Stomach smooth muscle (tissue), 2 donors: ENCODE measurements at regions not wholly inside any gene's neighbourhood (a gene's known extent, or its start where the extent isn't known, plus 50 kb on each side); places are given as distances from the start of the nearest gene placed in this dataset.
"Not testable (repeated sequence)": the region's sequence is repeated elsewhere in the genome, so short reads cannot be mapped to it uniquely, and the experiment has no call there.

Experiments
- H3K27ac ChIP-seq: one replicate; pipeline ENCODE4 v1.7.0; 2013; ENCODE audit warnings: mild to moderate bottlenecking, low read length, inconsistent platforms
- H3K27me3 ChIP-seq, 2 donors: one replicate each; pipeline ENCODE4 v1.7.0; 2013; ENCODE audit warnings: low read length in 2 of 2; ENCODE audit not compliant: insufficient read depth in 2 of 2, control insufficient read depth in 1 of 2
- H3K36me3 ChIP-seq, 2 donors: one replicate each; pipeline ENCODE4 v1.7.0; 2013; ENCODE audit warnings: low read length in 2 of 2; ENCODE audit not compliant: control insufficient read depth in 2 of 2, insufficient read depth in 2 of 2
- H3K4me1 ChIP-seq: one replicate; pipeline ENCODE4 v1.7.0; 2013; ENCODE audit warnings: low read length; ENCODE audit not compliant: control insufficient read depth, insufficient read depth
- H3K4me3 ChIP-seq, 2 donors: one replicate each; pipeline ENCODE4 v1.7.0; 2013; ENCODE audit warnings: low read length in 2 of 2
- H3K9ac ChIP-seq, 2 donors: one replicate each; pipeline ENCODE4 v1.7.0; 2013; ENCODE audit warnings: low read length in 2 of 2, mild to moderate bottlenecking in 1 of 2
- H3K9me3 ChIP-seq, 2 donors: one replicate each; pipeline ENCODE4 v1.7.0; 2013; ENCODE audit warnings: low read length in 2 of 2; ENCODE audit not compliant: control insufficient read depth in 2 of 2
- donor health status: healthy.
- donor health status: Pancreatic carcinoma.

DNA sequence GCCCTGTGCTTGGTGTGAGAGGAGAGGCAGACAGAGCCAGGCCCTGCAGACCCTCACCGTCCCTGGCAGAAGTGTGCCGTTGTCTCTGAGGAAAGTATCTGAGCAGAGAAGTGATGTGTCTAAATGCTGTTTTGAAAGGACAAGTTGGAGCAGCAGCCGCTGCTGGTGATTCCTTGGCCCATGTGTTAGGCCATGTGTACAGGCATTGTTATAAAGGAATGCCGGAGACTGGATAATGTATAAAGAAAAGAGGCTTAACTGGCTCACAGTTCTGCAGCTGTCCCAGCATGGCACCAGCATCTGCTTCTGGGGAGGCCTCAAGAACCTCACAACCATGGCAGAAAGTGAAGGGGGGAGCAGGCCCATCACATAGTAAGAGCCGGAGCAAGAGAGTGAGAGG lies 334.6 kb upstream of the ATP10A start:
- Histone ChIP-seq H3K9ac (no peak overlapping the region), H3K27ac (no peak overlapping the region), H3K4me3 (no peak overlapping the region), H3K9me3 (no peaks in the 10 kb centered on the region), H3K36me3 (no peaks in the 10 kb centered on the region), H3K27me3 (no peaks in the 10 kb centered on the region), H3K4me1 (no peaks in the 10 kb centered on the region)

DNA sequence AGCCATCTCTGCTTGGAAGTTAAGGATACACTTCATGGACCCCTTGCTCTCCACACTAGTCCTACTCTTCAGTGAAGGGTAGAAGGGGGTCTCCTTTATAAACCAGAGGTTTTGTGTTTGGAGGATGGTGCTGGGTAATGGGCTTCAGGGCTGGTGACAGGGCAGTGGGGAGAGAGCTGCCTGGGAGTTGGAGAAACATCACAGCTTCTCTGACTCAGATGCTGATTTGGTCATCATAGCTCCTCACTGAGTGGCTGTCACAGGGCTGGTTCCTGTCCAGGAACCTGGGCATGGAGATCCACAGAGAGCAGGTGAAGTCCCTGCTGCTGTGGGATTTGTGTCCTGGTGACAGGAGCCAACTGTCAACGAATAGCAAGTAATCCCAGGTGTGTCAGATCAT lies 333.9 kb upstream of the ATP10A start:
- no peak overlapping the region for H3K27ac ChIP-seq
- no peak overlapping the region for H3K4me3 ChIP-seq
- no peaks in the 10 kb centered on the region for H3K27me3 ChIP-seq
- no peak overlapping the region for H3K9ac ChIP-seq
- no peaks in the 10 kb centered on the region for H3K36me3 ChIP-seq
- no peaks in the 10 kb centered on the region for H3K9me3 ChIP-seq
- H3K4me1 ChIP-seq = no peaks in the 10 kb centered on the region

DNA sequence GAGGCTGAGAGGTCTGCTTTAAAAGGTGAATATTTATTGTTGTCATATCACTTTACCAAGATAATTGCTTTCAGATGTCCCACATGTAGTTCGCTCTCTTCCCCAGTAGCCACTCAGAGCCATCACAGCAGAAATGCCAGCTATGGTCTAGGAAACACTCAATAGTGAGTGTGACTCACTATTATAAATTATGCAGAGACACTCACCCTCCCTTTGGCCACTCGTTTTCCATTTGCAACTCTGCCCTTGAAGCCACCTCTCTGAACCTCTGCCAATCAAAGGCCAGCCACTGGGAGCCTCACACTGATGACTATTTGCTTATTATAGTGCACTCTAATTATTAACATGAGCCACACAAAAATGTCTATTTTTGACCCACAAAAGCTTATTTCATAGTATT lies 328.1 kb upstream of the ATP10A start:
- no peaks in the 10 kb centered on the region for H3K4me1 ChIP-seq
- no peak overlapping the region for H3K27ac ChIP-seq
- no peak overlapping the region for H3K4me3 ChIP-seq
- no peak overlapping the region for H3K9ac ChIP-seq
- H3K9me3 ChIP-seq = no peaks in the 10 kb centered on the region
- no peaks in the 10 kb centered on the region for H3K27me3 ChIP-seq
- no peaks in the 10 kb centered on the region for H3K36me3 ChIP-seq

DNA sequence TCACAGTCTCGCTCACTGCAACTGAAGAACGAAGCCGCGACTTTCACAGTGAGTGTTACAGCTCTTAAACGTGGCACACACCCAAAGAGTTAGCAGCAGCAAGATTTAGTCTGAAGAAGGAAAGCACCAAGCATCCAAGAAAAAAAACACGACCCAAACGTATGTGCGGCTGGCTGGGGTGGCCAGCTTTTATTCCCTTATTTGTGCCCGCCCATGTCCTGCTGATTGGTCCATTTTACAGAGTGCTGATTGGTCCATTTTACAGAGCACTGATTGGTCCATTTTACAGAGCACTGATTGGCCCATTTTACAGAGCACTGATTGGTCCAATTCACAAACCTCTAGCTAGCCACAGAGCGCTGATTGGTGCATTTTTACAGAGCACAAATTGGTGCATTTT lies 323.0 kb upstream of the ATP10A start:
- H3K27ac ChIP-seq, H3K36me3 ChIP-seq, H3K4me1 ChIP-seq, H3K4me3 ChIP-seq, H3K9ac ChIP-seq, H3K9me3 ChIP-seq, H3K27me3 ChIP-seq: not testable (repeated sequence)

DNA sequence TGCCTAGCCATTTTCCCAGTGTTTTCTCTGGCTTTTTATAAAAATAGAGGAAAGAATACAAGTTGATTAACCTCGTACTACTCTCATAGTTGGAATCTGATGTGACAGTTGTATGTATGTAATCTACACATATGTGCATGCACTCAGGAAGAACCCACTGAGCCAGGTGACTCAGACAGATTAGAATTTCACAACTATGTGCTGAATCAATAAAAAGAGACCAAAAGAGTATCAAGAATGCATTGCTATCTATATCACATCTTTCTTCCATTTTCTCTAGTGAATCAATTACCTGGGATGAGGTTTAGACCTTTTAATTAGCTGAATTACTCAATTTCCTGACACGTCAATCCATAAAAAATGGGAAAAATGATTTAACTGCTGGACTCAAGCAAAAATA lies 319.3 kb upstream of the ATP10A start:
- no peaks in the 10 kb centered on the region for H3K36me3 ChIP-seq
- H3K9ac ChIP-seq = no peak overlapping the region
- H3K27ac ChIP-seq = no peak overlapping the region
- no peak overlapping the region for H3K4me3 ChIP-seq
- H3K4me1 ChIP-seq = no peaks in the 10 kb centered on the region
- no peaks in the 10 kb centered on the region for H3K27me3 ChIP-seq
- H3K9me3 ChIP-seq = peaks cover 0 to 2% of the 10 kb centered on the region in 2 donors

DNA sequence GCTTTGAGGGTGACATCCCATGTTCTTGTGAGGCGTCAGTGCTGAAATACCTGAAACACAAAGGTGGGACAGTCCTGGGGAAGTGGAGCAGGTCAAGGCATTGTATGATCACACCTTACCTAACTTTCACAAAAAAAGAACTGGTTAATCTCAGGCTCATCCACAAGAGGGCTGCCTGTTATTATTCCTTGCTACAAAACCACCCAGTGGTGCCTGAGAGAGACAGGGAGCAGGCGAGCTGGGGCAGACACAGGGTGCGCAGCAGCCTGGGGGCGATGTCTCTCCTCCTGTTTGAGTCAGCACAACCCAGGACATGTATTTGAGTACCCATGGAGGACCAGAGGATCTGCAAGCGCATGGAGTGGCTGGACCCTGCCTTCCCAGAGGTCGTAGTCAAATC lies 316.8 kb upstream of the ATP10A start:
- H3K9ac ChIP-seq = no peak overlapping the region
- no peaks in the 10 kb centered on the region for H3K9me3 ChIP-seq
- H3K27ac ChIP-seq = no peak overlapping the region
- H3K4me3 ChIP-seq = no peak overlapping the region
- H3K36me3 ChIP-seq = no peaks in the 10 kb centered on the region
- no peaks in the 10 kb centered on the region for H3K4me1 ChIP-seq
- H3K27me3 ChIP-seq = no peaks in the 10 kb centered on the region

DNA sequence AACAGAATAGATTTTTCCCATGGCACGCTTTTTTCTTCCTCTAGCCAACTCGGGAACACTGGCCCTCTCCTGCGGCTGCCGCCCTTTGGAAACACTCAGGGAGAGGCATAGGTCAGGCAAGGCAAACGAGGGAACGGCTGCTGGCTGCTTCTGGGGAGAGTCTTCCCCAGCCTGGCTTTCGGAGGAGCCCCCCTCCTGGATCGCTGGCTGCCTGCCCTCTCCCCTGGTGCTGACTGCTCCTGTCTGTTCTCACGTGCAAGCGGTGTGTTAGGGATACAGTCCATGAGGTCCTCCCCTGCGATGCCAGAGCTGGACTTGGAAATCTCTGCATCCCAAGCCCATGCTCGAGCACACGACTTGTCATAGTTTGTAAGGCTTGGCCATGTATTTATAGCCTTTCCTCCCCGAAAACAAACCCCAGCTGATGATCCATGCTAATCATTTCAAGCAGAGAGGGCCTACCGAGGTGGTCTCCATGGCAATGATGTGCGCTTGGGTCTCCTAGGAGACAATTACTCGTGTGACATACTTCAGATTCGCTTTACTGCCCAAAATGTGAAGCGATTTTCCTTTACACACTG lies 315.6 kb upstream of the ATP10A start:
- H3K9ac ChIP-seq = no peak overlapping the region
- H3K4me3 ChIP-seq = no peak overlapping the region
- no peaks in the 10 kb centered on the region for H3K27me3 ChIP-seq
- no peaks in the 10 kb centered on the region for H3K4me1 ChIP-seq
- H3K27ac ChIP-seq = no peak overlapping the region
- no peaks in the 10 kb centered on the region for H3K36me3 ChIP-seq
- no peaks in the 10 kb centered on the region for H3K9me3 ChIP-seq

DNA sequence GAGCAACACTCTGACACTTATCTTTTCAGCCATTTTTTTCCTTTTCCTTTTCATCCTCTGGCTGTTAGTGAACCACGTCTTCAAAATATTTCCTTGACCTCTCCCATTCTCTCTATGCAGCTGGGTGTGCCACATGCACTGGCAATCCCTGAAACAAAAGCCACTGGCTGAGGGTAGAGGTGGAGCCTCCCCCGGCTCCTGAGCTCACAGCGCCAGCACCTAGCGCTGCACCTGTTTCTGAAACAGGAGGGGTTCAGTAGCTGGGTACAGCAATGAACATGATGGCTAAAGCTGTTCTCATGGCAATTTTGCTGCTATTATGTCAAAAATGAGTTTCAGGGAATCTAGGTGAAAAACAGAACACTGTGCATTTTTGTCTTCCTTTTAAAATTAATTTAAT lies 314.7 kb upstream of the ATP10A start:
- Histone ChIP-seq H3K36me3 (no peaks in the 10 kb centered on the region), H3K9ac (no peak overlapping the region), H3K4me3 (no peak overlapping the region), H3K4me1 (no peaks in the 10 kb centered on the region), H3K27me3 (no peaks in the 10 kb centered on the region), H3K27ac (no peak overlapping the region), H3K9me3 (no peaks in the 10 kb centered on the region)

DNA sequence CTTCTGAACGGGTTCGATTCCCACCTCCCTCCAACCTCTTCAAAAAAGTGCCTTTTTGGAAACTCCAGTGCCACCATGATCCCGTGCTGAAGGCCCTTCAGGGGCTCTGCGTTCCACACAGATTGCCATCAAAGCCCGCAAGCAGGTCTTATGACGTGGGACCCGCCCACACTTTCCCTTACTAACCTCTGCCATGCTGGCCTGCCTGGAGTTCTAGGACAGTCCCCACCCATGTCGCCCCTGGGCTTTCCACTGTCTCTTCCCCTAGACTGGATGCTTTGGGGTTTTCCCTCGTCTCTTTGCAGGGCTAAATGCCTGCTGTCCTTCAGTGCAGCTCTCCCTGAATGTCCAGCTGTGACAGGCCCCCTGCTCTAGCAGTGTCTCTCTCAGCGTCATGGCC lies 313.7 kb upstream of the ATP10A start:
- Histone ChIP-seq H3K27ac (no peak overlapping the region), H3K27me3 (no peaks in the 10 kb centered on the region), H3K9me3 (no peaks in the 10 kb centered on the region), H3K9ac (no peak overlapping the region), H3K4me3 (no peak overlapping the region), H3K36me3 (no peaks in the 10 kb centered on the region), H3K4me1 (no peaks in the 10 kb centered on the region)

DNA sequence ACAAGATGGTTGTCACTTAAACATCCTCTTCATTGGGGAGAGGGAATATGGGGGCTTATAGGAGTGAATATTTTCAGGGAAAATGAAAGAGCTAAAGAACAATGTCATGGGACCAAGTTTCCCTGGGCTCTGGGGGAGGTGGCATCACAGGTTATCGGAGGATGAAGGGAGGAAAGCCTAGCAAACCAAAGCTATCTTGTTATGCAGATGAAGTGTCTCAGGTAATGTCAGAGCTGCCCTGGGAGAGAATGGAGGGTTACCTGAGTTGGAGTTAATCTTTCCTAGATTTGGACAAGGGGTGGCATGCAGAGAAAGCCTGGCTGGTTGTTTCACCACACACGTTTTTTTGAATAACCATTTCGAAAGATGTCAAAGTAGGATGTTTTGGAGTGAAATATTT lies 308.1 kb upstream of the ATP10A start:
- no peak overlapping the region for H3K27ac ChIP-seq
- H3K4me3 ChIP-seq = no peak overlapping the region
- H3K4me1 ChIP-seq = no peaks in the 10 kb centered on the region
- no peaks in the 10 kb centered on the region for H3K36me3 ChIP-seq
- H3K9me3 ChIP-seq = no peaks in the 10 kb centered on the region
- no peaks in the 10 kb centered on the region for H3K27me3 ChIP-seq
- H3K9ac ChIP-seq = no peak overlapping the region

DNA sequence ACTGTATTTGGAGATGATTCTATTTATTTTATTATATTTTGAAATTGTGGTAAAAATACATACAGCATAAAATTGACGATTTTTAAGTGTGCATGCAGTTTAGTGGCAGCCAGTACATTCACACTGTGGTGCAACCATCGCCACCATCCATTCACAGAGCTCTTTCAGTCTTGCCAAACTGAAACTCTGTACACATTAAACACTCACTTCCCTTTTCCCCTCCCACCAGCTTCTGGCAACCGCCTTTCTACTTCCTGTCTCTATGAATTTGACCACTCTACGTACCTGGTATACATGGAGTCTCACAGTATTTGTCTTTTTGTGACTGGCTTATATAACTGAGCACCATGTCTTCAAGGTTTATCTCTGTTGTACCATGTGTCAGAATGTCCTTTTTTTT lies 303.3 kb upstream of the ATP10A start:
- Histone ChIP-seq H3K9ac (no peak overlapping the region), H3K4me3 (no peak overlapping the region), H3K36me3 (no peaks in the 10 kb centered on the region), H3K27ac (no peak overlapping the region), H3K27me3 (no peaks in the 10 kb centered on the region), H3K9me3 (no peaks in the 10 kb centered on the region), H3K4me1 (no peaks in the 10 kb centered on the region)
